K562 (cell line): ENCODE measurements at regions not wholly inside any gene's neighbourhood (a gene's known extent, or its start where the extent isn't known, plus 50 kb on each side); places are given as distances from the start of the nearest gene placed in this dataset.

Experiments
- ATAC-seq: fragments of 200-7000 bp; cut with Tn5 transposase; 3 replicates; pipeline ENCODE4 v1.9.1; 2020; ENCODE audit warnings: moderate library complexity
- BruUV-seq: library from RNA; stranded (reverse); fragments of 400-500 nt; replicated peaks from 2 replicates; lab custom pipeline; 2021; lab: Mats Ljungman, UMichigan
- CTCF ChIA-PET: fragments of 300-600 bp; formaldehyde crosslinking; extraction: SDS; loops from one replicate; lab custom pipeline; 2021; ENCODE audit warnings: low intra/inter-chr PET ratio; lab: Yijun Ruan, JAX
- POLR2A ChIA-PET: fragments of 300-600, 350-650 bp; sonication (Branson Sonifier 250); formaldehyde crosslinking; extraction: SDS; loops from one replicate; lab custom pipeline; 2021; ENCODE audit warnings: antibody characterized with exemption, inconsistent platforms; lab: Yijun Ruan, JAX
- DNase-seq, 4 experiments: peaks; one replicate each; pipeline versions ENCODE4 v3.0.0 to v3.0.0-alpha.2; 2011 to 2018; ENCODE audit warnings: low spot score in 3 of 4, mixed read lengths in 3 of 4; ENCODE audit errors: extremely low read depth in 1 of 4
- FAIRE-seq: peaks from 2 replicates; lab custom pipeline; 2011; peaks lifted over from hg19 to GRCh38; lab: Jason Lieb, UNC
- H2AFZ ChIP-seq: 2 replicates; pipeline ENCODE4 v1.6.0; 2011; ENCODE audit warnings: low read depth, low read length, control low read depth, inconsistent platforms
- H3K27ac ChIP-seq: fragments of 200-600 bp; 3 replicates; pipeline ENCODE4 v1.8.0; 2011; ENCODE audit warnings: low read depth, mild to moderate bottlenecking, control low read depth, inconsistent platforms, low read length, moderate library complexity, mixed read lengths; ENCODE audit errors: extremely low read depth
- H3K27me3 ChIP-seq, 2 experiments: fragments of 300-600 bp in 1 of 2; 2 replicates in 1 of 2; 3 replicates in 1 of 2; pipeline versions ENCODE4 v1.6.0 to v1.8.0; 2011; ENCODE audit warnings: inconsistent platforms in 2 of 2, low read length in 2 of 2, mild to moderate bottlenecking in 1 of 2, mixed read lengths in 1 of 2, moderate library complexity in 1 of 2; ENCODE audit not compliant: control insufficient read depth in 2 of 2, insufficient read depth in 2 of 2
- H3K36me3 ChIP-seq: fragments of 300-600 bp; 3 replicates; pipeline ENCODE4 v1.8.0; 2011; ENCODE audit warnings: mild to moderate bottlenecking, low read length, inconsistent platforms; ENCODE audit not compliant: control insufficient read depth, insufficient read depth
- H3K4me1 ChIP-seq, 2 experiments: fragments of 200-600 bp in 1 of 2; replicated peaks in 1 of 2; 2 replicates in 1 of 2; 3 replicates in 1 of 2; pipeline versions ENCODE4 v1.5.1 to v1.8.0; 2011; ENCODE audit warnings: inconsistent platforms in 2 of 2, low read length in 2 of 2, mild to moderate bottlenecking in 1 of 2, mixed read lengths in 1 of 2, moderate library complexity in 1 of 2; ENCODE audit not compliant: control insufficient read depth in 2 of 2, insufficient read depth in 2 of 2
- H3K4me2 ChIP-seq: 2 replicates; pipeline ENCODE4 v1.6.1; 2011; ENCODE audit warnings: low read length, control low read depth, inconsistent platforms, mixed read lengths; ENCODE audit not compliant: insufficient read depth
- H3K4me3 ChIP-seq: fragments of 200-600 bp; sonication (generic), shearing (Covaris generic); 2 replicates; pipeline ENCODE4 v1.5.1; 2016; ENCODE audit warnings: control low read depth, inconsistent platforms
- H3K79me2 ChIP-seq: fragments of 200-600 bp; 3 replicates; pipeline ENCODE4 v1.8.0; 2011; ENCODE audit warnings: low read length, inconsistent platforms; ENCODE audit not compliant: control insufficient read depth, insufficient read depth
- H3K9ac ChIP-seq, 2 experiments: 2 replicates each; pipeline versions ENCODE4 v1.6.0 to v1.6.1; 2011; ENCODE audit warnings: low read depth in 2 of 2, low read length in 2 of 2, control low read depth in 1 of 2, inconsistent platforms in 1 of 2, mild to moderate bottlenecking in 1 of 2, mixed read lengths in 1 of 2; ENCODE audit not compliant: insufficient read depth in 1 of 2
- H3K9me1 ChIP-seq: one replicate; pipeline ENCODE4 v1.6.0; 2011; ENCODE audit warnings: inconsistent platforms, mild to moderate bottlenecking, low read length, moderate library complexity; ENCODE audit not compliant: control insufficient read depth, insufficient read depth
- H3K9me3 ChIP-seq: replicated peaks from 2 replicates; pipeline ENCODE4 v1.5.1; 2011; ENCODE audit warnings: low read depth, low read length, inconsistent platforms; ENCODE audit not compliant: control insufficient read depth, insufficient read depth
- H4K20me1 ChIP-seq: replicated peaks from 2 replicates; pipeline ENCODE4 v1.6.1; 2011; ENCODE audit warnings: low read length, inconsistent platforms, mixed read lengths; ENCODE audit not compliant: control insufficient read depth, insufficient read depth
- ESRRB ChIP-seq: fragments of 250-450 bp; sonication (Bioruptor Pico); IDR thresholded peaks from 2 replicates; pipeline ENCODE4 v1.5.0; 2020; ENCODE audit warnings: mild to moderate bottlenecking, moderate library complexity, borderline replicate concordance
- HIVEP1 ChIP-seq: fragments of 250-450 bp; sonication (Bioruptor Pico); IDR thresholded peaks from 2 replicates; pipeline ENCODE4 v1.4.0; 2020; ENCODE audit warnings: mild to moderate bottlenecking
- JUND ChIP-seq, 2 experiments: IDR thresholded peaks; 2 replicates in 1 of 2; 3 replicates in 1 of 2; pipeline ENCODE4 v1.6.1; 2011; ENCODE audit warnings: borderline replicate concordance in 2 of 2, low read depth in 2 of 2, low read length in 2 of 2, improper control_type of control experiment in 1 of 2, missing biosample characterization in 1 of 2, missing genetic modification characterization in 1 of 2, missing genetic modification reagents in 1 of 2
- NFE2L1 ChIP-seq: fragments of 450-650 bp; IDR thresholded peaks from 2 replicates; pipeline ENCODE4 v1.6.1; 2016; ENCODE audit warnings: missing genetic modification characterization, low read depth, mild to moderate bottlenecking, missing compliant biosample characterization, moderate library complexity, borderline replicate concordance
- RBFOX2 ChIP-seq: fragments of 200-400 bp; formaldehyde crosslinking; IDR thresholded peaks from 2 replicates; pipeline ENCODE4 v1.6.1; 2017; ENCODE audit warnings: low read depth, mild to moderate bottlenecking, low read length, moderate library complexity
- SIN3A ChIP-seq, 2 experiments: fragments of 150-350 bp in 1 of 2; IDR thresholded peaks; 2 replicates each; pipeline ENCODE4 v1.6.1; 2011 to 2016; ENCODE audit warnings: borderline replicate concordance in 2 of 2, low read depth in 2 of 2, low read length in 2 of 2, mild to moderate bottlenecking in 2 of 2, moderate library complexity in 2 of 2; ENCODE audit not compliant: control insufficient read depth in 1 of 2
- SRF ChIP-seq, 2 experiments: fragments of 250-450, 450-650 bp in 1 of 2; sonication (Bioruptor Pico) in 1 of 2; sonication (generic) in 1 of 2; formaldehyde crosslinking; IDR thresholded peaks; 2 replicates each; pipeline versions ENCODE4 v1.5.0 to v1.5.1; 2020 to 2022; ENCODE audit warnings: mild to moderate bottlenecking in 1 of 2, missing genetic modification reagents in 1 of 2
- ZNF76 ChIP-seq: fragments of 250-450 bp; sonication (Bioruptor Pico); IDR thresholded peaks from 2 replicates; pipeline ENCODE4 v1.4.0; 2020; ENCODE audit warnings: mild to moderate bottlenecking, moderate library complexity, borderline replicate concordance
- WGBS: fragments of 100-300 bp; shearing (Covaris generic); methylation state at CpG from one replicate; pipeline ENCODE4 v1.1.6; 2016; ENCODE audit warnings: low coverage, mixed read lengths; ENCODE audit not compliant: insufficient coverage; ENCODE audit errors: missing lambda C conversion rate; 5-methylcytosine and 5-hydroxymethylcytosine counted together
- in situ Hi-C: fragments of 300-500 bp; cut with MboI; formaldehyde crosslinking; loops from 4 replicates; pipeline ENCODE4 v1.15.0; 2018; ENCODE audit warnings: inconsistent platforms, mixed read lengths
- intact Hi-C: fragments of 100-400 bp; cut with micrococcal nuclease; formaldehyde crosslinking; loops from 2 replicates; pipeline ENCODE4 v1.14.2; 2022
- TF ChIP-seq, protein P1 (sequence below): fragments of 250-450 bp; sonication (Bioruptor Pico); IDR thresholded peaks from 2 replicates; pipeline ENCODE4 v1.5.0; 2021; ENCODE audit warnings: mild to moderate bottlenecking, moderate library complexity
- TF ChIP-seq, protein P2 (sequence below): fragments of 250-450 bp; sonication (Bioruptor Pico); IDR thresholded peaks from 2 replicates; pipeline ENCODE4 v1.4.0; 2020; ENCODE audit warnings: mild to moderate bottlenecking, moderate library complexity

DNA sequence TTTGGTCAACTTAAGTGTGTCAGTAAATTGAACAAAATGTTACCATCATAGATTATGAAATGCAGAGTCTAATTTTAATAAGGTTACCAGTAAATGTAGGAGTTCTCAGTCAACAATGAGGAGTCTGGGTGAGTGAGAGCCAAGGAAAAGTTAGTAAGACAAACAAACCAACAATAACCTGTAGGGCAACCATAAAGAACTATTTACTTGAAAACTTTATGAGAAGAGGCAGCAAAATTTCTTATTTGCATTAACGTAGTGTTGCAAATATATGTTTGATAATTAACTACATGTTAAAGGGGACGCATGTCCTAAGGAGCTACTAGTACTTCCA lies 131.1 kb upstream of the SOX4 start:
- no peak overlapping the region for H2AFZ ChIP-seq
- peaks cover 0 to 15% of the 10 kb centered on the region in 2 experiments; a peak in 3 of 5 replicates for H3K27me3 ChIP-seq
- no peaks in the 10 kb centered on the region for H3K36me3 ChIP-seq
- intact Hi-C loops = no loop called here
- FAIRE-seq (no peak), DNase-seq (no peak), ATAC-seq (no peak)
- CTCF ChIA-PET = no interaction called here
- H3K27ac ChIP-seq = no peak overlapping the region
- in situ Hi-C loops = no loop called here
- POLR2A ChIA-PET = no interaction called here
- no peak overlapping the region for H3K4me2 ChIP-seq
- BruUV-seq = no TSS peak
- no peak overlapping the region for H3K9ac ChIP-seq
- no peaks in the 10 kb centered on the region for H3K9me3 ChIP-seq
- no peaks in the 10 kb centered on the region for H4K20me1 ChIP-seq
- TF ChIP-seq, protein P1, sequence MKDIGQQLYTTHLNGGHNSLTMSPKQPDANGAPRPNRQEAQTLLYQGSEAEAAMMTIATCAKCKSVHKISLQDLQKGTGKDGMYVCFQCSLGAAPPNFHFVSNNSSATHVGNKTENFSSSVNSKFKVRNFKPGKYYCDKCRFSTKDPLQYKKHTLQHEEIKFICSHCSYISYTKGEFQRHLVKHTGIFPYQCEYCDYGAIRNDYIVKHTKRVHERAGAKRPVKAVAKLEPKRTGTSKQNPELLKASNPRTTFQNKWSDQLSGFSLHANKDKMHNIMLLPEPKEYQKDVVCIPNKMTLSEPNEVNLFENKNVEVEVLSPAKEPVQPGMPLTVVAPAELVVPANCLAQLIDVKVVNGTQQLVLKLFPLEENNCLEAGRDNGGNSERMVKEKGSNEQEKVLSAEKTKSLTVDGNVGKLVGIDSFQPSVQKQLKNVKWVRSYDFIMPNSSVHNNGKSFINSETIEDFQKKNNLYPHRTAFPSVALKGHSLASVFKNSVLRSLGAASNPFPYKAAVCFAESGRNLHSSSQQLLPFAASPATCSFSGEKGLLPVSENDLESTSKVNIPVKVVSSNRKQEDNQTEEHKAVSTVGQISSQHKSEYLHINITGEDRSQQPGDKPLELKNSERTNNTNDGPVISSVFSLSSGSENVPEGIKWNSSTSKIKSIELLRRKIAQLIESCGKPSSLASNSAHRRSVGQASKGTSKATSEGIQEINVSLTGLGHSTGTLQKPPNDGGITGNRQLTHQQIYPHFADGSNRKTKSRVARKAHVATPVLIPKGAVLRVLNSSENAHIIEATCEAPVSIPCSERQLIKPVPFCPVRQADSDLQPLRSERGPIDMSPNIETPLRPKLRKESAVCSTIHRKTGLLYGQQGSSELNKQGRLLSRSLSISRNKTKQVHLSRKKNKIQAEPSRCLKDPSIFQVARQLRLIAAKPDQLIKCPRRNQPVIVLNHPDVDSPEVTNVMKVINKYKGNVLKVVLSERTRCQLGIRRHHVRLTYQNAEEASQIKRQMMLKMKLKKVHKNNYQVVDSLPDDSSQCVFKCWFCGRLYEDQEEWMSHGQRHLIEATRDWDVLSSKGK (CRISPR knock-in tag) = no peak
- no peak for TF ChIP-seq ESRRB
- no peak for TF ChIP-seq HIVEP1
- no peak for TF ChIP-seq SRF (CRISPR knock-in tag; IDR thresholded peaks at IDR 0.05)
- TF ChIP-seq NFE2L1 (tag) = no peak
- TF ChIP-seq JUND (IDR thresholded peaks at IDR 0.05; ENCODE audit: borderline replicate concordance, low read depth, low read length) = no peak
- TF ChIP-seq JUND (tag; IDR thresholded peaks at IDR 0.05; ENCODE audit: borderline replicate concordance, low read depth, low read length) = no peak
- TF ChIP-seq RBFOX2 = no peak
- TF ChIP-seq SIN3A (IDR thresholded peaks at IDR 0.05; ENCODE audit: borderline replicate concordance in 2 of 2, control insufficient read depth in 1 of 2, low read depth in 2 of 2, low read length in 2 of 2) = no peak
- TF ChIP-seq, protein P2, sequence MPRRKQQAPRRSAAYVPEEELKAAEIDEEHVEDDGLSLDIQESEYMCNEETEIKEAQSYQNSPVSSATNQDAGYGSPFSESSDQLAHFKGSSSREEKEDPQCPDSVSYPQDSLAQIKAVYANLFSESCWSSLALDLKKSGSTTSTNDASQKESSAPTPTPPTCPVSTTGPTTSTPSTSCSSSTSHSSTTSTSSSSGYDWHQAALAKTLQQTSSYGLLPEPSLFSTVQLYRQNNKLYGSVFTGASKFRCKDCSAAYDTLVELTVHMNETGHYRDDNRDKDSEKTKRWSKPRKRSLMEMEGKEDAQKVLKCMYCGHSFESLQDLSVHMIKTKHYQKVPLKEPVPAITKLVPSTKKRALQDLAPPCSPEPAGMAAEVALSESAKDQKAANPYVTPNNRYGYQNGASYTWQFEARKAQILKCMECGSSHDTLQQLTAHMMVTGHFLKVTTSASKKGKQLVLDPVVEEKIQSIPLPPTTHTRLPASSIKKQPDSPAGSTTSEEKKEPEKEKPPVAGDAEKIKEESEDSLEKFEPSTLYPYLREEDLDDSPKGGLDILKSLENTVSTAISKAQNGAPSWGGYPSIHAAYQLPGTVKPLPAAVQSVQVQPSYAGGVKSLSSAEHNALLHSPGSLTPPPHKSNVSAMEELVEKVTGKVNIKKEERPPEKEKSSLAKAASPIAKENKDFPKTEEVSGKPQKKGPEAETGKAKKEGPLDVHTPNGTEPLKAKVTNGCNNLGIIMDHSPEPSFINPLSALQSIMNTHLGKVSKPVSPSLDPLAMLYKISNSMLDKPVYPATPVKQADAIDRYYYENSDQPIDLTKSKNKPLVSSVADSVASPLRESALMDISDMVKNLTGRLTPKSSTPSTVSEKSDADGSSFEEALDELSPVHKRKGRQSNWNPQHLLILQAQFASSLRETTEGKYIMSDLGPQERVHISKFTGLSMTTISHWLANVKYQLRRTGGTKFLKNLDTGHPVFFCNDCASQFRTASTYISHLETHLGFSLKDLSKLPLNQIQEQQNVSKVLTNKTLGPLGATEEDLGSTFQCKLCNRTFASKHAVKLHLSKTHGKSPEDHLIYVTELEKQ = no peak
- TF ChIP-seq ZNF76 (CRISPR knock-in tag) = no peak
- no peaks in the 10 kb centered on the region for H3K4me1 ChIP-seq
- no peaks in the 10 kb centered on the region for H3K79me2 ChIP-seq
- 7% methylated on average over 2 of the region's 2 CpGs for WGBS
- no peaks in the 10 kb centered on the region for H3K9me1 ChIP-seq
- no peak overlapping the region for H3K4me3 ChIP-seq
